Superior temporal gyrus (tissue), 1 donor: ENCODE measurements at regions not wholly inside any gene's neighbourhood (a gene's known extent, or its start where the extent isn't known, plus 50 kb on each side); places are given as distances from the start of the nearest gene placed in this dataset.

Experiments
- DNase-seq: peaks from one replicate; pipeline ENCODE4 v3.0.0-alpha.2; 2016; ENCODE audit errors: extremely low spot score

GRCh38 chr11:70703141-70704064 lies 305.1 kb downstream of the CTTN start:
- no peak for DNase-seq

- no peak for DNase-seq
Observed at GRCh38 chr11:70705097-70705496, 306.8 kb downstream of the CTTN start.

- DNase-seq: no peak
Observed at GRCh38 chr11:70705930-70706329, 307.6 kb downstream of the CTTN start.

- no peak for DNase-seq
Observed at GRCh38 chr11:70707821-70708220, 309.5 kb downstream of the CTTN start.

- no peak for DNase-seq
Observed at GRCh38 chr11:70709596-70709995, 311.3 kb downstream of the CTTN start.

GRCh38 chr11:70710192-70710591 lies 311.9 kb downstream of the CTTN start:
- no peak for DNase-seq

GRCh38 chr11:70710601-70711000 lies 312.3 kb downstream of the CTTN start:
- no peak for DNase-seq

- DNase-seq: no peak
Observed at GRCh38 chr11:70711095-70711910, 313.0 kb downstream of the CTTN start.

GRCh38 chr11:70711911-70712185 lies 313.5 kb downstream of the CTTN start:
- DNase-seq: no peak

GRCh38 chr11:70712471-70712870 lies 314.1 kb downstream of the CTTN start:
- DNase-seq: no peak

- peak; percentile 36 for DNase-seq
Observed at GRCh38 chr11:70713086-70713835, 314.9 kb downstream of the CTTN start.

GRCh38 chr11:70713988-70714665 lies 315.8 kb downstream of the CTTN start:
- no peak for DNase-seq

- no peak for DNase-seq
Observed at GRCh38 chr11:70715166-70715951, 317.0 kb downstream of the CTTN start.

- DNase-seq: no peak
Observed at GRCh38 chr11:70716216-70716615, 317.9 kb downstream of the CTTN start.

- no peak for DNase-seq
Observed at GRCh38 chr11:70716986-70717775, 318.9 kb downstream of the CTTN start.

GRCh38 chr11:70717936-70718595 lies 319.7 kb downstream of the CTTN start:
- peak; percentile 55 for DNase-seq

GRCh38 chr11:70719516-70719915 lies 321.2 kb downstream of the CTTN start:
- DNase-seq: no peak

GRCh38 chr11:70720281-70720680 lies 322.0 kb downstream of the CTTN start:
- no peak for DNase-seq

GRCh38 chr11:70721006-70721405 lies 322.7 kb downstream of the CTTN start:
- DNase-seq: no peak

- DNase-seq: peak; percentile 28
Observed at GRCh38 chr11:70725278-70725677, 326.9 kb downstream of the CTTN start.
